MCF 10A (cell line): ENCODE measurements at regions not wholly inside any gene's neighbourhood (a gene's known extent, or its start where the extent isn't known, plus 50 kb on each side); places are given as distances from the start of the nearest gene placed in this dataset.

ENCODE experiments used
- BruUV-seq: library from RNA; stranded (reverse); fragments of 400-500 nt; replicated peaks from 2 replicates; lab custom pipeline; 2021; lab: Mats Ljungman, UMichigan
- CTCF ChIA-PET: fragments of 300-600 bp; sonication (Branson Sonifier 250); formaldehyde crosslinking; extraction: SDS; loops from one replicate; lab custom pipeline; 2021; ENCODE audit warnings: antibody characterized with exemption, inconsistent platforms; lab: Yijun Ruan, JAX
- POLR2A ChIA-PET: fragments of 300-600, 350-650 bp; sonication (Branson Sonifier 250); formaldehyde crosslinking; extraction: SDS; loops from one replicate; lab custom pipeline; 2020; ENCODE audit warnings: antibody characterized with exemption, inconsistent platforms; lab: Yijun Ruan, JAX
- DNase-seq: peaks from one replicate; pipeline ENCODE4 v3.0.0-alpha.2; 2018; ENCODE audit not compliant: unreplicated experiment
- H3K27ac Mint-ChIP-seq: one replicate; pipeline ENCODE4 v1.8.0; 2022; ENCODE audit warnings: mild to moderate bottlenecking, low read depth, mixed read lengths; ENCODE audit not compliant: unreplicated experiment
- H3K27me3 Mint-ChIP-seq: one replicate; pipeline ENCODE4 v1.8.0; 2022; ENCODE audit warnings: mixed read lengths; ENCODE audit not compliant: insufficient read depth, unreplicated experiment
- H3K36me3 Mint-ChIP-seq: one replicate; pipeline ENCODE4 v1.8.0; 2022; ENCODE audit warnings: mild to moderate bottlenecking, moderate library complexity, mixed read lengths; ENCODE audit not compliant: insufficient read depth, unreplicated experiment
- H3K4me1 Mint-ChIP-seq: one replicate; pipeline ENCODE4 v1.8.0; 2022; ENCODE audit warnings: mixed read lengths; ENCODE audit not compliant: insufficient read depth, unreplicated experiment
- H3K4me3 Mint-ChIP-seq: one replicate; pipeline ENCODE4 v1.8.0; 2022; ENCODE audit warnings: mild to moderate bottlenecking, moderate library complexity, mixed read lengths; ENCODE audit not compliant: unreplicated experiment
- H3K9me3 Mint-ChIP-seq: one replicate; pipeline ENCODE4 v1.8.0; 2022; ENCODE audit warnings: mixed read lengths; ENCODE audit not compliant: unreplicated experiment
- intact Hi-C: fragments of 100-400 bp; cut with micrococcal nuclease; formaldehyde crosslinking; loops from 2 replicates; pipeline ENCODE4 v1.14.1; 2022
- TF ChIP-seq, protein P1 (sequence below): fragments of 200-600 bp; IDR thresholded peaks from one replicate; pipeline ENCODE4 v1.8.0; 2022; ENCODE audit warnings: antibody characterized with exemption, mild to moderate bottlenecking; ENCODE audit not compliant: unreplicated experiment

DNA sequence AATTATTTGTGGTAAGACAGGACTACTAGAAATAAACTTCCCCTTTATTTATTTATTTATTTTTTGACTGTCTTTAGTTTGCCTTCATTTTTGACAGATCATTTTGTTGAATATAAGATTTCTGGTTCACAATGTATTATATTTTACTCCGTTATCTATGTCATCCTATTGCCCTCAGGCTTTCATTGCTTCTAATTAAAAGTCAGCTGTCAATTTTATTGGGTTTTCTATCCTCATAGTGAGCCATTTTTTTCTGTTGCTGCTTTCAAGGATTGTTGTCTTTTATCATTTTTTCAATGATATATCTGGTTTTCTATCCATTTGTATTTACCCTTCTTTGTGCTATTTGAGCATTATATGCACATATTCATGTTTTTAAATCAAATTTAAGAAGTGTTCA, 866.2 kb downstream of the LRRIQ3 start:
- no peak overlapping the region for H3K27ac Mint-ChIP-seq
- H3K36me3 Mint-ChIP-seq: no peaks in the 10 kb centered on the region
- H3K4me3 Mint-ChIP-seq: no peak overlapping the region
- H3K4me1 Mint-ChIP-seq: no peaks in the 10 kb centered on the region
- TF ChIP-seq, protein P1, sequence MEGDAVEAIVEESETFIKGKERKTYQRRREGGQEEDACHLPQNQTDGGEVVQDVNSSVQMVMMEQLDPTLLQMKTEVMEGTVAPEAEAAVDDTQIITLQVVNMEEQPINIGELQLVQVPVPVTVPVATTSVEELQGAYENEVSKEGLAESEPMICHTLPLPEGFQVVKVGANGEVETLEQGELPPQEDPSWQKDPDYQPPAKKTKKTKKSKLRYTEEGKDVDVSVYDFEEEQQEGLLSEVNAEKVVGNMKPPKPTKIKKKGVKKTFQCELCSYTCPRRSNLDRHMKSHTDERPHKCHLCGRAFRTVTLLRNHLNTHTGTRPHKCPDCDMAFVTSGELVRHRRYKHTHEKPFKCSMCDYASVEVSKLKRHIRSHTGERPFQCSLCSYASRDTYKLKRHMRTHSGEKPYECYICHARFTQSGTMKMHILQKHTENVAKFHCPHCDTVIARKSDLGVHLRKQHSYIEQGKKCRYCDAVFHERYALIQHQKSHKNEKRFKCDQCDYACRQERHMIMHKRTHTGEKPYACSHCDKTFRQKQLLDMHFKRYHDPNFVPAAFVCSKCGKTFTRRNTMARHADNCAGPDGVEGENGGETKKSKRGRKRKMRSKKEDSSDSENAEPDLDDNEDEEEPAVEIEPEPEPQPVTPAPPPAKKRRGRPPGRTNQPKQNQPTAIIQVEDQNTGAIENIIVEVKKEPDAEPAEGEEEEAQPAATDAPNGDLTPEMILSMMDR: no peak
- intact Hi-C loops: no loop called here
- BruUV-seq: no TSS peak
- ChIA-PET POLR2A (no interaction called here), CTCF (no interaction called here)
- H3K27me3 Mint-ChIP-seq: no peaks in the 10 kb centered on the region
- peaks cover 17% of the 10 kb centered on the region for H3K9me3 Mint-ChIP-seq
- no peak for DNase-seq

DNA sequence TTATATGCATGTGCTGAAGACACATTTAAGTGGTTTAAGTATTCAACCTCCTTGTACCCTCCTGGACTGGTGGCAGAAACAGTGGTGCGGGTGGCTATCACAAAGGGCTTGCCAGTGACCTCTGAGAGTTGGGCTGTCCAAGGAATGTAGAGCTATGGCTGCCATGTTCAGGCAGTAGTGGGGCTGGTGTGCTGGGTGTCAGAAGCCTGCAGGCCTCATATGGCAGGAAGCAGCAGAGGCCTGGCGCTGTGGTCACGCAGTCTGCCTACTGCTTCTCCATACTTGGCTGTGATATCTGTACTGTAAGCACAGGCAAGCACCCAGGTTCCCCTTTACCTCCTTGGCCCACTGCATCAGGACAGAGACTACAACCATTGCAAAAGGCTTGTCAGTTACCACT, 870.0 kb downstream of the LRRIQ3 start:
- TF ChIP-seq, protein P1: no peak
- Mint-ChIP-seq H3K36me3 (no peaks in the 10 kb centered on the region), H3K27me3 (no peaks in the 10 kb centered on the region), H3K4me1 (no peaks in the 10 kb centered on the region), H3K4me3 (no peak overlapping the region), H3K9me3 (peaks cover 7% of the 10 kb centered on the region), H3K27ac (no peak overlapping the region)
- ChIA-PET POLR2A (no interaction called here), CTCF (no interaction called here)
- BruUV-seq: no TSS peak
- no peak for DNase-seq
- intact Hi-C loops: no loop called here

DNA sequence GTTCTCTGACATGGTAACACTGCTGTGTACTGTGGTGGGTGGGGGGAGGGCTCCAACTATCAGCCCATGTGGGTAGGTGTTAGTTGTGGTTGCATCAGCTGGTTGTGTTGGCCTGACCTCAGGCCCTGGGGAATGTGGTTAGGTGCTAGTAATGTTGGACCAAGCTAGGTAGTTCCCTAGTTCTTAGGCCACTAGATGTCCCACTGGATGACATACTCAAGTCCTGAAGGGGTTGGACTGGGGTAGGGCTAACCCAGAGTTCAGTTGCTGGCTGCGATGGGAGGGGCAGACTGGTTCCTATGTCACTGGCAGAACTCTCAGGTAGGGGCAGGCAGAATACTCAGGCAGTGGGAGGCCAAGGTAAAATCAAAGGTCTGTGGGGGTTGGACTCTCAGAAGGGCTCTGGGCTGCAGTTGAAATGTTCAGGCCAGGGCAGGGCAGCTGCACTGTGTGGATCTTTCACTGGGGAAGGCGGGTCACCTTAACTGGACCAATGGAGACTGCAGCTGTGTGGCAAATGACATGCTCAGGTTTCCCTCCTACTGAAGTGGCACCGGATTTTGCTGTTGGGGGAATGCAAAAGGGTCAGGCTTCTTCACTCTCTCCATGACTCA, 870.7 kb downstream of the LRRIQ3 start:
- no TSS peak for BruUV-seq
- no peaks in the 10 kb centered on the region for H3K27me3 Mint-ChIP-seq
- no peak overlapping the region for H3K4me3 Mint-ChIP-seq
- ChIA-PET CTCF (interaction anchor here (0.6 kb wide), 2 partner anchors 666 to 1214 kb away, joined by 3 read pairs; no protein-coding TSS in a partner anchor), POLR2A (no interaction called here)
- TF ChIP-seq, protein P1: no peak
- no peaks in the 10 kb centered on the region for H3K4me1 Mint-ChIP-seq
- DNase-seq: no peak
- no peak overlapping the region for H3K27ac Mint-ChIP-seq
- no peaks in the 10 kb centered on the region for H3K36me3 Mint-ChIP-seq
- intact Hi-C loops: no loop called here
- peaks cover 6% of the 10 kb centered on the region for H3K9me3 Mint-ChIP-seq

GRCh38 chr1:73326663-73327062, 871.3 kb downstream of the LRRIQ3 start:
- Mint-ChIP-seq H3K4me1 (no peaks in the 10 kb centered on the region), H3K36me3 (no peaks in the 10 kb centered on the region), H3K27ac (no peak overlapping the region), H3K9me3 (no peaks in the 10 kb centered on the region), H3K4me3 (no peak overlapping the region), H3K27me3 (no peaks in the 10 kb centered on the region)
- ChIA-PET POLR2A (no interaction called here), CTCF (interaction anchor here (0.6 kb wide), 2 partner anchors 666 to 1214 kb away, joined by 3 read pairs; no protein-coding TSS in a partner anchor)
- BruUV-seq: no TSS peak
- intact Hi-C loops: no loop called here
- no peak for DNase-seq
- TF ChIP-seq, protein P1: no peak
